Mesenchymal stem cell (in vitro differentiated cells and primary cell): ENCODE measurements at regions not wholly inside any gene's neighbourhood (a gene's known extent, or its start where the extent isn't known, plus 50 kb on each side); places are given as distances from the start of the nearest gene placed in this dataset.

ENCODE experiments used
- DNase-seq: peaks from one replicate; pipeline ENCODE4 v3.0.0-alpha.2; 2013
- H2AFZ ChIP-seq: one replicate; pipeline ENCODE4 v1.6.1; 2013; ENCODE audit warnings: low read depth, mild to moderate bottlenecking, control low read depth, inconsistent platforms, low read length, moderate library complexity
- H2AK5ac ChIP-seq: 2 replicates; pipeline ENCODE4 v1.6.1; 2013; ENCODE audit warnings: low read length, moderate library complexity, mild to moderate bottlenecking, inconsistent platforms; ENCODE audit not compliant: severe bottlenecking
- H2BK120ac ChIP-seq: one replicate; pipeline ENCODE4 v1.6.1; 2013; ENCODE audit warnings: low read depth, mild to moderate bottlenecking, inconsistent platforms, low read length, moderate library complexity
- H2BK12ac ChIP-seq, 2 experiments: one replicate each; pipeline ENCODE4 v1.6.1; 2013; ENCODE audit warnings: inconsistent platforms in 2 of 2, low read length in 2 of 2, mild to moderate bottlenecking in 2 of 2, moderate library complexity in 2 of 2, control low read depth in 1 of 2
- H2BK15ac ChIP-seq: one replicate; pipeline ENCODE4 v1.6.1; 2013; ENCODE audit warnings: mild to moderate bottlenecking, low read depth, inconsistent platforms; ENCODE audit not compliant: poor library complexity, severe bottlenecking
- H2BK5ac ChIP-seq: 2 replicates; pipeline ENCODE4 v1.6.1; 2013; ENCODE audit warnings: low read depth, mild to moderate bottlenecking, low read length, control low read depth, inconsistent platforms; ENCODE audit not compliant: poor library complexity, severe bottlenecking
- H3K14ac ChIP-seq, 2 experiments: one replicate each; pipeline ENCODE4 v1.6.1; 2013; ENCODE audit warnings: inconsistent platforms in 2 of 2, low read length in 2 of 2, control low read depth in 1 of 2, mild to moderate bottlenecking in 1 of 2, moderate library complexity in 1 of 2
- H3K18ac ChIP-seq, 2 experiments: one replicate each; pipeline ENCODE4 v1.6.1; 2013; ENCODE audit warnings: inconsistent platforms in 2 of 2, low read length in 2 of 2, control low read depth in 1 of 2, low read depth in 1 of 2, mild to moderate bottlenecking in 1 of 2
- H3K23ac ChIP-seq, 2 experiments: one replicate each; pipeline ENCODE4 v1.6.1; 2013; ENCODE audit warnings: inconsistent platforms in 2 of 2, low read length in 2 of 2, mild to moderate bottlenecking in 2 of 2, moderate library complexity in 2 of 2, control low read depth in 1 of 2
- H3K27ac ChIP-seq: 2 replicates; pipeline ENCODE4 v1.5.1; 2013; ENCODE audit warnings: mild to moderate bottlenecking, moderate library complexity, low read length, control low read depth, inconsistent platforms; ENCODE audit not compliant: poor library complexity, severe bottlenecking
- H3K27me3 ChIP-seq, 2 experiments: 2 replicates each; pipeline versions ENCODE4 v1.6.1 to v1.7.0; 2013; ENCODE audit warnings: low read length in 2 of 2, mild to moderate bottlenecking in 2 of 2, moderate library complexity in 2 of 2, control low read depth in 1 of 2, inconsistent platforms in 1 of 2; ENCODE audit not compliant: control insufficient read depth in 1 of 2, insufficient read depth in 1 of 2
- H3K36me3 ChIP-seq, 2 experiments: 2 replicates each; pipeline versions ENCODE4 v1.6.1 to v1.7.0; 2013; ENCODE audit warnings: low read length in 2 of 2, control low read depth in 1 of 2, inconsistent platforms in 1 of 2, low read depth in 1 of 2, mild to moderate bottlenecking in 1 of 2; ENCODE audit not compliant: insufficient read depth in 2 of 2, control insufficient read depth in 1 of 2
- H3K4ac ChIP-seq, 2 experiments: one replicate each; pipeline ENCODE4 v1.6.1; 2013; ENCODE audit warnings: inconsistent platforms in 2 of 2, low read length in 2 of 2, mild to moderate bottlenecking in 2 of 2, moderate library complexity in 2 of 2, control low read depth in 1 of 2, low read depth in 1 of 2
- H3K4me1 ChIP-seq: 2 replicates; pipeline ENCODE4 v1.6.1; 2013; ENCODE audit warnings: low read depth, low read length, control low read depth; ENCODE audit not compliant: control insufficient read depth, insufficient read depth
- H3K4me2 ChIP-seq: 2 replicates; pipeline ENCODE4 v1.6.1; 2013; ENCODE audit warnings: low read length, mild to moderate bottlenecking, inconsistent platforms; ENCODE audit not compliant: poor library complexity, severe bottlenecking
- H3K4me3 ChIP-seq, 2 experiments: 2 replicates each; pipeline versions ENCODE4 v1.5.1 to v1.7.0; 2013; ENCODE audit warnings: low read length in 2 of 2, mild to moderate bottlenecking in 2 of 2, control low read depth in 1 of 2, low read depth in 1 of 2; ENCODE audit not compliant: insufficient read depth in 1 of 2
- H3K79me1 ChIP-seq: replicated peaks from 2 replicates; pipeline ENCODE4 v1.6.1; 2013; ENCODE audit warnings: mild to moderate bottlenecking, control low read depth, low read length, inconsistent platforms; ENCODE audit not compliant: poor library complexity, severe bottlenecking
- H3K9ac ChIP-seq: 2 replicates; pipeline ENCODE4 v1.7.0; 2013; ENCODE audit warnings: mild to moderate bottlenecking, low read length, moderate library complexity
- H3K9me3 ChIP-seq: 2 replicates; pipeline ENCODE4 v1.7.0; 2013; ENCODE audit warnings: mild to moderate bottlenecking, low read length; ENCODE audit not compliant: control insufficient read depth
- H4K8ac ChIP-seq: one replicate; pipeline ENCODE4 v1.6.1; 2013; ENCODE audit warnings: inconsistent platforms, mild to moderate bottlenecking, low read length, moderate library complexity
- H4K91ac ChIP-seq: one replicate; pipeline ENCODE4 v1.6.1; 2013; ENCODE audit warnings: mild to moderate bottlenecking, low read length, inconsistent platforms
- WGBS: methylation state at CpG from one replicate; pipeline ENCODE4 v1.1.7; 2013; ENCODE audit warnings: mixed read lengths; 5-methylcytosine and 5-hydroxymethylcytosine counted together

- Histone ChIP-seq H3K4ac (no peak overlapping the region), H3K18ac (no peak overlapping the region), H3K14ac (no peak overlapping the region), H2AK5ac (no peak overlapping the region), H3K4me1 (no peaks in the 10 kb centered on the region), H3K9ac (no peak overlapping the region), H2AFZ (no peak overlapping the region), H2BK5ac (no peak overlapping the region), H3K27me3 (peaks cover 0 to 72% of the 10 kb centered on the region in 2 experiments), H3K36me3 (no peaks in the 10 kb centered on the region), H2BK12ac (no peak overlapping the region), H2BK15ac (no peak overlapping the region), H3K79me1 (no peaks in the 10 kb centered on the region), H3K27ac (no peak overlapping the region), H3K4me2 (no peak overlapping the region), H3K4me3 (no peak overlapping the region), H2BK120ac (no peak overlapping the region), H3K23ac (no peak overlapping the region), H3K9me3 (no peaks in the 10 kb centered on the region), H4K91ac (no peak overlapping the region), H4K8ac (no peak overlapping the region)
- WGBS, result 83% methylated on average over 43 of the region's 47 CpGs
- no peak for DNase-seq
These were observed 287.4 kb upstream of the IRX4 start for GRCh38 chr5:2169850-2170760.

GRCh38 chr5:2169430-2169808 is 286.7 kb upstream of the IRX4 start:
- Histone ChIP-seq H2BK5ac (no peak overlapping the region), H2BK120ac (no peak overlapping the region), H3K27ac (no peak overlapping the region), H3K9me3 (no peaks in the 10 kb centered on the region), H3K27me3 (peaks cover 0 to 69% of the 10 kb centered on the region in 2 experiments), H3K9ac (no peak overlapping the region), H3K36me3 (no peaks in the 10 kb centered on the region), H4K8ac (no peak overlapping the region), H3K14ac (no peak overlapping the region), H3K4me3 (no peak overlapping the region), H2BK15ac (no peak overlapping the region), H2BK12ac (no peak overlapping the region), H2AK5ac (no peak overlapping the region), H3K4ac (no peak overlapping the region), H3K79me1 (no peaks in the 10 kb centered on the region), H3K4me1 (no peaks in the 10 kb centered on the region), H3K18ac (no peak overlapping the region), H3K4me2 (no peak overlapping the region), H4K91ac (no peak overlapping the region), H3K23ac (no peak overlapping the region), H2AFZ (no peak overlapping the region)
- no peak for DNase-seq
- 85% methylated on average over 9 of the region's 10 CpGs for WGBS

- H3K18ac ChIP-seq, result no peak overlapping the region
- H2AK5ac ChIP-seq, result no peak overlapping the region
- no peak overlapping the region for H4K8ac ChIP-seq
- H3K23ac ChIP-seq, result no peak overlapping the region
- DNase-seq, result no peak
- H2BK12ac ChIP-seq, result no peak overlapping the region
- WGBS, result 80% methylated on average over 19 of the region's 24 CpGs
- no peak overlapping the region for H3K14ac ChIP-seq
- no peak overlapping the region for H4K91ac ChIP-seq
- H3K27me3 ChIP-seq, result peaks cover 0 to 66% of the 10 kb centered on the region in 2 experiments
- H3K4ac ChIP-seq, result no peak overlapping the region
- no peak overlapping the region for H2BK15ac ChIP-seq
- no peaks in the 10 kb centered on the region for H3K9me3 ChIP-seq
- H3K27ac ChIP-seq, result no peak overlapping the region
- H2BK5ac ChIP-seq, result no peak overlapping the region
- H3K4me2 ChIP-seq, result no peak overlapping the region
- no peak overlapping the region for H2AFZ ChIP-seq
- H3K4me3 ChIP-seq, result no peak overlapping the region
- H3K79me1 ChIP-seq, result no peaks in the 10 kb centered on the region
- no peaks in the 10 kb centered on the region for H3K4me1 ChIP-seq
- no peaks in the 10 kb centered on the region for H3K36me3 ChIP-seq
- H2BK120ac ChIP-seq, result no peak overlapping the region
- no peak overlapping the region for H3K9ac ChIP-seq
These were observed 286.1 kb upstream of the IRX4 start for GRCh38 chr5:2168601-2169429.

- H2BK15ac ChIP-seq, result no peak overlapping the region
- no peak overlapping the region for H2AK5ac ChIP-seq
- H3K14ac ChIP-seq, result no peak overlapping the region
- H2BK120ac ChIP-seq, result no peak overlapping the region
- H3K4me2 ChIP-seq, result no peak overlapping the region
- no peak overlapping the region for H3K4me3 ChIP-seq
- no peak overlapping the region for H2BK12ac ChIP-seq
- no peak overlapping the region for H3K9ac ChIP-seq
- no peak overlapping the region for H4K8ac ChIP-seq
- H3K9me3 ChIP-seq, result no peaks in the 10 kb centered on the region
- no peak overlapping the region for H3K23ac ChIP-seq
- H3K4me1 ChIP-seq, result no peaks in the 10 kb centered on the region
- H3K18ac ChIP-seq, result no peak overlapping the region
- H3K27ac ChIP-seq, result no peak overlapping the region
- H3K4ac ChIP-seq, result no peak overlapping the region
- H3K36me3 ChIP-seq, result no peaks in the 10 kb centered on the region
- H3K79me1 ChIP-seq, result no peaks in the 10 kb centered on the region
- H4K91ac ChIP-seq, result no peak overlapping the region
- no peak for DNase-seq
- H3K27me3 ChIP-seq, result peaks cover 0 to 54% of the 10 kb centered on the region in 2 experiments
- no peak overlapping the region for H2BK5ac ChIP-seq
- H2AFZ ChIP-seq, result no peak overlapping the region
- WGBS, result 93% methylated on average over 10 of the region's 11 CpGs
These were observed 284.9 kb upstream of the IRX4 start for GRCh38 chr5:2167671-2168070.
